PFSK-1 (cell line): ENCODE measurements at regions not wholly inside any gene's neighbourhood (a gene's known extent, or its start where the extent isn't known, plus 50 kb on each side); places are given as distances from the start of the nearest gene placed in this dataset.

Experiments
- FOXP2 ChIP-seq: optimal IDR thresholded peaks from 2 replicates; pipeline ENCODE3; 2011; ENCODE audit warnings: borderline replicate concordance, control low read depth, inconsistent platforms; ENCODE audit not compliant: insufficient read depth; ENCODE audit errors: extremely low read length, extremely low read depth
- POLR2AphosphoS5 ChIP-seq: IDR thresholded peaks from 2 replicates; pipeline ENCODE4 v1.6.1; 2012; ENCODE audit warnings: low read depth, mild to moderate bottlenecking, control low read depth, low read length, moderate library complexity
- REST ChIP-seq, 2 experiments: IDR thresholded peaks; 2 replicates each; pipeline versions ENCODE4 v1.6.1 to v1.8.0; 2011 to 2012; ENCODE audit warnings: low read depth in 2 of 2, low read length in 2 of 2, control low read depth in 1 of 2, inconsistent platforms in 1 of 2, mild to moderate bottlenecking in 1 of 2, moderate library complexity in 1 of 2; ENCODE audit not compliant: insufficient read depth in 1 of 2
- SIN3A ChIP-seq: IDR thresholded peaks from 2 replicates; pipeline ENCODE4 v1.6.1; 2012; ENCODE audit warnings: mild to moderate bottlenecking, low read length, moderate library complexity, borderline replicate concordance; ENCODE audit not compliant: insufficient read depth
- TAF1 ChIP-seq: IDR thresholded peaks from 2 replicates; pipeline ENCODE4 v1.6.1; 2012; ENCODE audit warnings: low read length, control low read depth, borderline replicate concordance; ENCODE audit not compliant: insufficient read depth

- TF ChIP-seq REST (IDR thresholded peaks at IDR 0.05; ENCODE audit: insufficient read depth in 1 of 2, low read depth in 2 of 2, low read length in 2 of 2) (no peak), SIN3A (no peak), FOXP2 (no peak), TAF1 (no peak), POLR2AphosphoS5 (no peak)
Observed at GRCh38 chr1:42004322-42004721, 85.6 kb upstream of the HIVEP3 start.

- no peak for TF ChIP-seq TAF1
- TF ChIP-seq FOXP2 = no peak
- TF ChIP-seq SIN3A = no peak
- no peak for TF ChIP-seq REST (IDR thresholded peaks at IDR 0.05; ENCODE audit: insufficient read depth in 1 of 2, low read depth in 2 of 2, low read length in 2 of 2)
- TF ChIP-seq POLR2AphosphoS5 = no peak
Observed at GRCh38 chr1:42003433-42003832, 84.7 kb upstream of the HIVEP3 start.

- no peak for TF ChIP-seq FOXP2
- TF ChIP-seq TAF1 = no peak
- TF ChIP-seq REST (IDR thresholded peaks at IDR 0.05; ENCODE audit: insufficient read depth in 1 of 2, low read depth in 2 of 2, low read length in 2 of 2) = no peak
- TF ChIP-seq POLR2AphosphoS5 = no peak
- no peak for TF ChIP-seq SIN3A
Observed at GRCh38 chr1:42002220-42002619, 83.5 kb upstream of the HIVEP3 start.

GRCh38 chr1:42000766-42001165, 82.0 kb upstream of the HIVEP3 start:
- TF ChIP-seq FOXP2 (no peak), REST (IDR thresholded peaks at IDR 0.05; ENCODE audit: insufficient read depth in 1 of 2, low read depth in 2 of 2, low read length in 2 of 2) (no peak), TAF1 (no peak), SIN3A (no peak), POLR2AphosphoS5 (no peak)

- TF ChIP-seq POLR2AphosphoS5 = no peak
- TF ChIP-seq SIN3A = no peak
- no peak for TF ChIP-seq FOXP2
- no peak for TF ChIP-seq TAF1
- no peak for TF ChIP-seq REST (IDR thresholded peaks at IDR 0.05; ENCODE audit: insufficient read depth in 1 of 2, low read depth in 2 of 2, low read length in 2 of 2)
Observed at GRCh38 chr1:41999884-42000283, 81.2 kb upstream of the HIVEP3 start.
